ENCODE measurements at regions not wholly inside any gene's neighbourhood (a gene's known extent, or its start where the extent isn't known, plus 50 kb on each side); places are given as distances from the start of the nearest gene placed in this dataset.
"Not testable (repeated sequence)": the region's sequence is repeated elsewhere in the genome, so short reads cannot be mapped to it uniquely, and the experiment has no call there.

DNA sequence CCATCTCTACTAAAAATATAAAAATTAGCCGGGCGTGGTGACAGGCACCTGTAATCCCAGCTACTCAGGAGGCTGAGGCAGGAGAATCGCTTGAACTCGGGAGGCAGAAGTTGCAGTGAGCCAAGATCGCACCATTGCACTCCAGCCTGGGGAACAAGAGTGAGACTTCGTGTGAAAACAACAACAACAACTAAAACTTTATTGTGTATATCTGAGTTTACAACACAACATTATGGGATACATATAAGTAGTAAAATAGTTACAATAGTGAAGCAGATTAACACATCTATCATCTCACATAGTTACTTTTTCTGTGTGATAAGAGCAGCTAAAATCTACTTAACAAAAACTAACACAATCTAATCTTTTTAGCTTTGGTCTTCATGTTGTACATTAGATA lies 132.4 kb upstream of the KLF6 start:
- intact Hi-C loops (cut with DNase I), result loop anchor here (10.0 kb wide), 2 partner anchors 133 to 747 kb away; partner anchors contain the start of gene KLF6
- not testable (repeated sequence) for DNase-seq; ATAC-seq (ENCODE audit: poor library complexity)

DNA sequence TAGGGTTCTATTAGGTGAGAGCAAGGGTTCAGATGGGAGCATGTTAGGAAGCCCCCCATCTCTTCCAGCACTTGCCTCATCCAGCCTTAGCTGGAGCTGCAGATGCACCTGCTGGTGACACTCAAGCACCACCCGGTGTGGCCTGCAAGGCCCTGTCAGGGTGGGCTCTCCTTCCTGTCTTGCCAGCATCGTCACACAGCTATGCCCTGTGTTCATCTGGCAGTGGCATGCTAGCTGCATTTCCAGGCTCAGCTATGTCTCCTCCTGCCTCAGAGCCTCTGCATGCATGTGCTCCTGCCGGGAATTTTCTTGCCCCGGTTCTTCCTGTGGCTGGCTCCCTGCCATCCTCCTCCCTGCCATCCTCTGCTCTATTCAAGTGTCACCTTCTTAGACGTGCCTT lies 129.7 kb upstream of the KLF6 start:
- ATAC-seq (ENCODE audit: poor library complexity) (peak; percentile 22), DNase-seq (no peak)
- intact Hi-C loops (cut with DNase I), result loop anchor here (10.0 kb wide), 2 partner anchors 130 to 750 kb away; partner anchors contain the start of gene KLF6

DNA sequence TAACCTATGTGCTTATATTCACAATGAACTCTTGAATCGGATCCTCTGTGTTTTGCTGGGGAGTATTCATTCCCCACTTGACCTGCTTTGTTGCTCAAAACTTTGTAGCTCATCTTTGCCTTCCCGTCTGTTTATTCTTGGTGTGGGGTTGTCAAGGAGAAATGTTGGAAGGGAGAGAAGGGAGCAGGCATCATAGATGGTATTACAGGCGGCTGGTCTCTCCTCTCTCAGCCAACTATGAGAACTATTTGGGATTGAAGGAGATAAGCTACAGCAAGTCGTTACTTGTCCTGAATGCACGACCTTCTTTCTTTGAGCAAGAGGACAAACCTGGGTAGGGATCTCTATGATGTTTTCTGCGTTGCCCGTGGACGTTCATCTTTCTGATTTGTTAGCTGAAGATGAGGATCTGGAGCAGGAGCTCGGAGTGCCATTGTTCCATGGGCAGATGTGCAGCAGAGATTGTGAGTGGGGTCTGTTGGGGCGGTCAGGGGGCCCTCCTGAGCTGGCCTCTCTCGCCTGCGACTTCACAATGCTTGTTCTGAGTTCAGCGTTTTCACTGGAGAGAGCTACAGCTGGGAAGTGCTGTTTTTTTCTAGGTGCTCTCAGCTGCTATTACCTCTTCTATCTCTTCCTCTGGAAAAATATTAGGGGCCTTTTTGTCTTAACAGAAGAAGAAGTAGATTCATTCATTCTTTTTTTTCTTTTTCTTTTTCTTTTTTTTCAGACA lies 126.9 kb upstream of the KLF6 start:
- ATAC-seq (ENCODE audit: poor library complexity), result peak; percentile 85
- intact Hi-C loops (cut with DNase I), result loop anchor here (10.0 kb wide), 2 partner anchors 127 to 753 kb away; partner anchors contain the start of gene KLF6
- no peak for DNase-seq

DNA sequence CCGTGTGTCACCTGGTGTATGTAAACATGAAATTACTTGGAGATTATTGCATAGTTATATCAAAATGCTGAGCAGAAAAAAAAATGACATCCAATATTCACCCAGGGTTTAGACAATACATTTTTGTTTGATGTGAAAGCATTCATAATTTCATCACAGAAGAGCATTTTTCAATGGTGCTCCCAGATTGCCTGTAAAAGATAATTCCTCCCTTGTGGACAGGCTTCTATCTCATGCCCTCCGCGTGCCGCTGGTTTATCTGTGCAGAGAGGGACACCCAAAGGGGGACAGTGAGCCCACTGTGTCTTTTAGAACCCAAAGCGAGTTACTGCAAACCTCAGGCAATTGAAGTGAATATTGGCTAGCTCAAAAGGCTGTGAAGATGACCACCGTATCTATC lies 126.2 kb upstream of the KLF6 start:
- no peak for DNase-seq
- no peak for ATAC-seq (ENCODE audit: poor library complexity)
- intact Hi-C loops (cut with DNase I), result loop anchor here (10.0 kb wide), 2 partner anchors 126 to 754 kb away; partner anchors contain the start of gene KLF6

DNA sequence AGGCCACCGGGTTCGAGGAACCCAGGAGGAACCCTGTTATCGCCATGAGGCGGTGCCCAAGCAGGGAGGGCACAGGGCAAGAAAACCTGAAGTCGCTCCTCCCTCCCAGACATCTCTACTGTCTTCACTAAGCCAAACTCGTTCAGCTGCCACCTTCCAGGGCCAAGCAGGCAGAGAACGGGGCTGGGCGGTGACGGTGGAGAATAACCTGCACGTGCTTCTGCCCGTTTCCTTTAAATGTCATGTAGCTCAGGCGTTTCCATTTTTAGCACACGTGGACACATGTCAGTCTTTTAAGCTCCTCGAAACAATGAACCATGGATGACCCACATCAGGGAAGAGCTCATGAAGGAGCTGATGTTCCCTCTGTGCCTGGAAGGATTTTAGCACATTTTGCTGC lies 124.3 kb upstream of the KLF6 start:
- no peak for ATAC-seq (ENCODE audit: poor library complexity)
- intact Hi-C loops (cut with DNase I), result no loop called here
- DNase-seq, result no peak

DNA sequence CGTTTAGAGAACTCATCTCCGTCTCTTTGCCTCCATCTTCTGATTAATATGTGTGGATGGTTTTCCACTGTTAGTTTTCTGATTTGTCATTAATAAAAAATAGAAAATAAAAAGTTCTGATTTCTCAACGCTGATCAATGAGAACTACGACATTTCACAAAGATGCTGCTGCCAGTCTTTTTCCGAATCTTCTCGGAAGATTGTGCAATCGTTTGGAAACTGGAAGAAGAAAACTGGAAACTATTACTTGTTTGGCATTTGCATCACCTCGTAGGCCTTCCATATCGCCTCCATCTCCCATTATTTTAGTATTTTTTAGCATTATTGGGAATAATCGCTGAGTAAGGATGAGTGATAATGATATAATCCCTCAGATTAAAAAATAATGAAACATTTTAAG lies 123.2 kb upstream of the KLF6 start:
- intact Hi-C loops (cut with DNase I), result no loop called here
- ATAC-seq (ENCODE audit: poor library complexity), result no peak
- DNase-seq, result no peak

DNA sequence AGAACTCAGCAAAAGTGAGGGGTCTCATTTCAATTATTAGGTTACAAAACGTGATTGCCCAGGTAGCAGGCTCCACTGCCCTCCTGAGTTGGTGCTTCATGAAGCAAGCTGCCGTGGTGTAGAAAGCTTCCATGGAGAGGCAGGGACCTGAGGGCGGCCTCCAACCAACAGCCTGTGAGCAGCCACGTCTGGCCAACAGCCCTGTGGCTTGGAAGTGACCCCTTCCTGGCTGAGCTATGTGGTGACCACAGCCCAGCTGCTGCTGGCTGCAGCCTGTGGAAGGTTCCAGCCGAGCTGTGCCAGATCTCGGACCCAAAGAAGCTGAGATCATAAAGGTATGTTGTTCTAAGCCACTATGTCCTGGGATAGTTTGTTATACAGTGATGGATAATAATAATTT lies 122.5 kb upstream of the KLF6 start:
- ATAC-seq (ENCODE audit: poor library complexity), result peak; percentile 31
- peak; percentile 76 for DNase-seq
- intact Hi-C loops (cut with DNase I), result no loop called here

DNA sequence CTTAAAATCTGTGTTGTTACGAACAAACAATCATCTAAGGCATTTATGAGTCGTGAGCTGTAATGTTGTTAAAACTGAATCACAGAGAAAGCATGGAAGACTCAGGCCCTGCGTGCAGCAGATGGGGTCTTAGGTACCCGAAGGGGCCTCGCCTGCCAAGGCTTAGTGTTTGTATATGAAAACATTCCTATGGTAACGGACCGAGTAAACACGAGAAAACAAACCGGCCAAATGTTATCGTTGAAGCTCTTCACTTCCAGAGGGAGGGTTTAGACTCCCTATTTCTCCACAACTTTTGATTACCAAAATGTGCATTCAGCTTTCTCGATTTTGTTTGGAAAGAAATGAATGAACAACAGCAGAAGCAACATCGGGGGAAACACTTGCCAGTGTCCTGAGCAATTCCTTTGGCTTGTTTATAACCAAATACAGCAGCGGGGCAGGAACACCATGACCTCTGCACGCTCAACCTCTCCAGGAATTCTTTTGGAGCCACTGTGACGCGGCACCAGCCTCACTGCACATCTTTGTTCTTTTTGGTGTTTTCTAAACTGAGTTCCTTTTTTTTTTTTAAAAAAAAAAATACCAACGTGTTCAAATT lies 121.6 kb upstream of the KLF6 start:
- intact Hi-C loops (cut with DNase I), result no loop called here
- ATAC-seq (ENCODE audit: poor library complexity), result no peak
- no peak for DNase-seq

DNA sequence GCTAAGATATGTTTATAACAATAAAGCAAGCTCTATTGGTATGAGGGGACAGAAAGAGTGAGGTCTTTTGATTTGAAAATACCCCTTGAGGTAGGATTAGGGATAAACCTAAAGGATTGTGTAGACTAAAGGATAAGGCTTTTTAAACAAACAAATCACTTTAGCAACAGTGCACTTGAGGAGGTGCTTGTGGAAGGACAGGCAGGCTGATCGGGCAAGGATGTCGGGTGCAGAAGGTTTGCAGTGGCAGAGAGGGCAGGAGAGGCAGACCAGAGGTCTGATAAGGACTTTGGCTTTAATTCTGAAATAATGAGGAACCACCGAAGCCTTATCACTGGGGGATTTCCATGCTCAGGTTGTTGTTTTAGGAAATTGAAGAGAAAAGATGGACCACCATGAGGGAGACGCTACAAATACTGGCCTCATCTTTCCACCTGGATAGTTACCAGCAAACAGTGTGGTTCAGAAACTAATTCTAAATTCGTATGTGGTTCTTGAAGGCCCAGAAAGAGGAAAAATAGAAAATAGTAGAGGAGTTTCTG lies 119.5 kb upstream of the KLF6 start:
- ATAC-seq (ENCODE audit: poor library complexity) (no peak), DNase-seq (no peak)
- intact Hi-C loops (cut with DNase I), result no loop called here

DNA sequence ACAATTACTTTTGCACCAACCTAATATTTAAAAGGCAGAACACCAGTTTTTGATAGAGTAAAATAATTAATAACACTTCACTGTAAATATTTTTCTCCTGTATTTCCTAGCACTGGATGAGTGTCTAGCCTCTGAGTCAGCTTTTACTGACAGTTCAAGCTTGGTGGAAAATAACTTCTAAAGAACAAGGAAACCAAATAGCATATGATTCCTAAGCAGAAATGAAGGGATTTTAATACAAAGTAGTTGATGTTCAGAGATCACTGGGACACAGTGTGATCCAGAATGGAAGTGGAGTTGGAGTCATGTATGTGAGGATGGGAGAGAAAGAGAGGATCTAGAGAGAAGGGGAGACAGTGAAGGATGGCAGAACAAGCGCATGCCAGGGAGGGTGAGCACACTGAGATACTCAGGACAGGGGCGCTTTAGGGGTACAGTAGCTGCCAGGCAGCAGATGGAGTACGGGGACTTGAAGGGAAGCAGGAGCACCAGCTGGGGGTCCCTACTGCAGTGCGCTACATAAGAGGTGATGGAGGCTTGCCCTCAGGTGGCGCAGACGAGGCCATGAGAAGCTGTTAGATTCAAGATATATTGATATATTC lies 117.9 kb upstream of the KLF6 start:
- no peak for DNase-seq
- ATAC-seq (ENCODE audit: poor library complexity), result peak; percentile 47
- intact Hi-C loops (cut with DNase I), result no loop called here

DNA sequence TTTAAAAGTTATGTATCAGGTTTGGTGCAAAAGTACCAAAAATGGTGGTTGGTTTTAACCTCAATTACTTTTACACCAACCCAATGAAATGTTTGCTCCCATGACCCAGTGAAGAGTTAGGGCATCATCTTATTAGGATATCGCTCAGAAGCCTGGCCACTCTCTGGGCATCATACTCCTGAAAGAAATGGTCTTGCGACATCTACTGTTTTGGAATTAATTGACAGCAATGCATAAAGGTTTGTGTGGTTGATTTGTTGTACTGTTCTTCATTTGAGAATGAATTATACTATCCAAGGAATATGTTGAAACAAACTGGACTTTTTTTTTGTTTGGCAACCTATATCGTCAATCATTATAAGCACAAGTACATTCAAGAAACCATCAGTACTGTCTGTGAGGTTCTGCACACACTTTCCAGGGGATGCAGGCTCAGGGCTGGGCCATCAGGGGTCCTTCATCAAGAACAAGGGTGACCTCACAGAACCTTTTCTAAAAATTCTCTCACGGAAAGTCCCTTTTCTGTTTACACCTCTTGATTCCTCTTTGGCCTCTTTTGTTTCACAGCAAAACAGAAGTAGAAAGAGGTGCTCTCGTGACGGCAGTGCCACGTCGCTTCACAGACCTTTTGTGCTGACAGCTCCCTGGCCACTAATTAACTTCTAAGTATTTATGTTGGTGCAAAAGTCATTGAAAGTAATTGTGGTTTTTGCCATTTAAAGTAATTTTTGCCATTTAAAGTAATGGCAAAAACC lies 117.2 kb upstream of the KLF6 start:
- intact Hi-C loops (cut with DNase I), result no loop called here
- no peak for DNase-seq
- peak; percentile 87 for ATAC-seq (ENCODE audit: poor library complexity)

DNA sequence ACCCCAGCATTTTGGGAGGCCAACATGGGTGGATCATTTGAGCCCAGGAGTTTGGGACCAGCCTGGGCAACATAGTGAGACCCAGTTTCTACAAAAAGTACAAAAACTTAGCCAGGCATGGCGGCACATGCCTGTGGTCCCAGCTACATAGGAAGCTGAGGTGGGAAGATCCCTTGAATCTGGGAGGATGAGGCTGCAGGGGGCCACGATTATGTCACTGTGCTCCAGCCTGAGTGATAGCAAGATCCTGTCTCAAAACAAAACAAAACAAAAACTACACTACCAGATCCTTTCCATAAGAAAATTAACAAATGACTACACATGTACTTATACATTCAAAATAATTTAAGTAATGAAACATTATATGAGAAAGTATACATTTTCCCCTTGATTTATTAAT lies 116.4 kb upstream of the KLF6 start:
- no peak for ATAC-seq (ENCODE audit: poor library complexity)
- intact Hi-C loops (cut with DNase I), result no loop called here
- DNase-seq, result no peak

DNA sequence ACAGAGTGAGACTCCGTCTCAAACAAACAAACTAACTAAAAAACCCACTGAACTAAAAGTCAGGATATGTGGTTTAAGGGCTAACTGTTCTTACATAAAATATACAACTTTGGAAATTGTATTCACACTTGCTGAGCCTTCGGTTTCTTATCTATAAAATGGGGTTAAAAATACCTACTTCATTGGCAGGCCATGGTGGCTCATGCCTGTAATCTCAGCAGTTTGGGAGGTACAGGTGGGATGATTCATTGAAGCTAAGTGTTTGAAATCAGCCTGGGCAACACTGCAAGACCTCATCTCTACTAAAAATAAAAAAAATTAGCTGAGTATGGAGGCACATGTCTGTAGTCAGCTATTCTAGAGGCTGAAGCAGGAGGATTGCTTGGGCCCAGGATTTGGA lies 115.4 kb upstream of the KLF6 start:
- intact Hi-C loops (cut with DNase I), result no loop called here
- DNase-seq, result no peak
- no peak for ATAC-seq (ENCODE audit: poor library complexity)

DNA sequence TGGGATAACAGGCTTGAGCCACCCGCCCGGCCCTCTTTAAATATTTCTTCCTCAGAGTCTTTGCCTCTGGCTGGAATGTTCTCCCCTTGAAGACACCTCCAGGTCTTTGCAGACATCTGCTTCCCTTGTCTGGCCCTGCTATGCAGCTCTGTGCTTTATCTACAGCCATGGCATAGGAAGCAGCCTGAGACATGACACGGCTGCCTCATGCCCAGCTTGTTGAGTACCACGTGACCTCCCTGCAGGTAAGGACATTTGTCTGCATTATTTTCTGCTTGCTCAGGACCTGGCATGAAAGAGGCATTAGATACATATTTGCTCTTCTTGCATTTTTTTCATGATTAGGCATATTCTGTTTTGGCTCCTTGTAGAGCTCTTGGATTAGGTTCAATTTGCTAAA lies 113.8 kb upstream of the KLF6 start:
- intact Hi-C loops (cut with DNase I), result no loop called here
- ATAC-seq (ENCODE audit: poor library complexity) (no peak), DNase-seq (no peak)

DNA sequence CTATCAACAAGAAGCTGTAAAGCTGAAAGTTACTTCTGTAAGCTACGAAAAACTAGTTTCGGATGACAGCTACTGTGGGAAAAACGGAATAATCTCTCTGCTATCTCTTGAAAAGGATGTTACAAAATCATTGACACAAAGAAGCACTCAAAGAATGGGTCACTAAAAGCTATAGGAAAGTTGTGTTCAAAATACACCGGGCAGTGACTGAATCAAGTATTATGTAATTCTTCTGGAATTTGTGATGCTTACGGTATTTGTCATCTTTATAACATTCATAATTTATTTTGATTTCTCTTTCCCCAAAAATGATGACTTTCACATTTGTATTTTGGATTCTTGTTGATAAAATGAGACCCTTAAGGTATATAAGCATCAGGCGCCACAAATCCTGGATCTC lies 112.1 kb upstream of the KLF6 start:
- DNase-seq (no peak), ATAC-seq (ENCODE audit: poor library complexity) (no peak)
- intact Hi-C loops (cut with DNase I), result no loop called here

DNA sequence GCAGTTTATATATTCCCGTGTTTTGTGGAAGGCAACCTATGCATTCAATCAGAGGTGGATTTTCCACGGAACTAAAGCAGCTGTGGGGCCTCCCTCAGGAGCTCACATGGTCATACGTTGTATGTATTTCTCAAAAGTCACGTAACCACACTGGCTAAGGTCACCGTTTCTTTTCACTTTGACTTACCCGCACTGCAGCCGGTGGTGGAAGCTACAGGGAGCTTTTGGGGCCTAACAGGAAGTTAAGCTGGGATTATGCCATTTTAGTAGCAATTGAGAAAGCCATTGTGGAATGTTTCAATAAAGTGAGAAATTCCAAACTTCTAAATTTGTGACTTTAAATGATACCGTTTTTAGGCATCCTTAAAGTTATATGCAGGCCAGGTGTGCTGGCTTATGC lies 111.2 kb upstream of the KLF6 start:
- intact Hi-C loops (cut with DNase I), result no loop called here
- ATAC-seq (ENCODE audit: poor library complexity) (no peak), DNase-seq (no peak)

DNA sequence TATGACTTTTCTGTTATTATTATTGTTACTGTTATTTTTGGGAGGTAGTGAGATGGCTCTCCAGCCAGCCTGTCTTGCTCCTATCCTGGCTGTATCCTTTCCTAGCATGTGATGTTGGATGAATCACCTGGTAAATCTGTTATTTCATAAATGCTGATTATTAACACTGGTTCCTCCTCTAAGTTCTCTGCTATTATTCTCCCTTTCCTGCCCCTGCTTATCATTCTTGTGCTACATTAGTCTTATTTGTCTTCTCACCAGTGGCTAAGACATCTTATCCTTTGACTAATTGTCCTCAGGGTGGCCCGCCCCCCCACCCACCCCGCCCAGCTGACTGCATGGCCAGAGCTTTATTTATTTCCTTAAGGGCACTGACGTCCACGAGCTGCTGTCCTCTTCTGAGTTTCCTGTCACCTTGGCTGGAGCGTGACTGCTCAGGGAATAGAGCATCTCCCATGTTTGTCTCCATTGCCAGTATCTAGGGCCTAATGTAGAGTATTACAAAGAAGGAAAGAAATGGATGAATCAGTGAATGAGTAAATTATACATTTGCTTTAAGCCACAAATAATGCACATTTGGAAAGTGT lies 110.1 kb upstream of the KLF6 start:
- intact Hi-C loops (cut with DNase I), result no loop called here
- ATAC-seq (ENCODE audit: poor library complexity) (no peak), DNase-seq (no peak)

DNA sequence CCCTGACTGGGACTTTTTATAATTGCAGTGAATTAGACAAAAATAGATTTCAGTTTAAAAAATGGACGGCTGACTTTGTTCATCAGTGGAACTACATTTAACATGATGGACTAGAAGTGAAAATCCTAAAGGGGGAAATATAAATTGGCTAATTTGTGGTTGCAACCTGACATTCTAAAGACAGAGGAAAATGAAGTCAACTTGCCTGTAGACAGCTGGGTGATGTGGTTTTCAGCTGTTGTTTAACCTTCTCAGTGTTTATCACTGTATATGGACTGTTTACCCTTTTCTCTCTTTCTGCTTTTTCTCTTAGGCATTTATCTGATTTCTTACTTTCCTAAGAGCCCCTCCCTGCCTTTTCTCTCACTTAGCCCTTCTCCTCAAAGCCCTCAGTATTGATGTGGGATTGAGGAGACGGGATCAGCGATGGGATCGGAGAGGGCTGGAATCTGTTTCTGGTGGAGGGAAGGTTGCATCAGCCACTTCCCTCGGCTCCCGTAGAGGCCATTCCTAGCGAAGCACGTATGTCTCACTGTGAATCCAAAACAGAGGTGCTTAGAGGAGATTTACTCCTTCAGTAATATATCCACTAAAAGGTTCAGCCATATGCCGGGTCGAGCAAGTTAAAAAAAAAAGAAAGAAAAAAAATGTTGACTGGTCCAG lies 109.0 kb upstream of the KLF6 start:
- no peak for DNase-seq
- intact Hi-C loops (cut with DNase I), result no loop called here
- no peak for ATAC-seq (ENCODE audit: poor library complexity)
